ENCODE measurements at regions not wholly inside any gene's neighbourhood (a gene's known extent, or its start where the extent isn't known, plus 50 kb on each side); places are given as distances from the start of the nearest gene placed in this dataset.

- no peak for DNase-seq
Measured at GRCh38 chr20:12305188-12305950, 387.7 kb downstream of the BTBD3 start.

- DNase-seq, result no peak
Measured at GRCh38 chr20:12306107-12306506, 388.4 kb downstream of the BTBD3 start.

- no peak for DNase-seq
Measured at GRCh38 chr20:12311094-12311865, 393.6 kb downstream of the BTBD3 start.

DNA sequence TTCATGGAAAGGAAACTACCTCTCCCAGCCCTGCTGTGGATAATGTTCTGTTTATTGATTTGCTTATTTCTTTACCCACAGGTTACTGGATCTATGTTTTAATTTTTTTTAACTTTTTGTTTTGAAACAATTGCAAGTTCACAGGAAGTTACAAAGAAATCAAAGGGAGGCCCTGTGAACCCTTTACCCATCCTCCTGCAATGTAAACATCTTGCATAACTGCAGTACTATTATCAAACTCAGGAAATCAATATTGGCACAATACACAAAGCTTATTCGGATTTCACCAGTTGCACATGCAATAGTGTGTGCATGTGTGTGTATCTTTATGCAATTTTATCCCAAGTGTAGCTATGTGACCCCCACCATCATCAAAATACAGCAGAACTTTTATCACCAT is 398.0 kb downstream of the BTBD3 start:
- DNase-seq, result no peak

- DNase-seq, result no peak
Measured at GRCh38 chr20:12316794-12317193, 399.1 kb downstream of the BTBD3 start.

- no peak for DNase-seq
Measured at GRCh38 chr20:12317433-12317832, 399.7 kb downstream of the BTBD3 start.

GRCh38 chr20:12318043-12318442 is 400.4 kb downstream of the BTBD3 start:
- DNase-seq, result no peak

GRCh38 chr20:12321736-12322135 is 404.0 kb downstream of the BTBD3 start:
- no peak for DNase-seq

DNA sequence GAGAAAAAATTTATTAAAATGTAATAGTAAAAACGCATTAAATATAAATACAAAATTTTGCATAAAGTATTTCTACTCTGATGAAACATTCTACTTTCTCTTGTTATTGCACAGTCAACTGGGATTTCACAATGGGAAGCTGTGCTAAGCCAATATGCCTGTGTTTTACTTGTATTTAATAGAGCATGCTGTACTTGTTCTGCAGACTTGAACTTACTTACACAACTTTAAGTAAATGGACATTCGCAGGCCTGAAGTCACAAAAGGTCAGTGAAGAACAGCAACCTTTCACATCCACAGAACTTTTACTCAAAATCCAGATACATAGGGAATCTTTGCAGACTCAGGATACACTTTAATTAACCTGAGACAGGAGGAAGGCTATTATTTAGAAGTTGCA is 409.5 kb downstream of the BTBD3 start:
- no peak for DNase-seq

GRCh38 chr20:12331236-12331635 is 413.5 kb downstream of the BTBD3 start:
- no peak for DNase-seq

DNA sequence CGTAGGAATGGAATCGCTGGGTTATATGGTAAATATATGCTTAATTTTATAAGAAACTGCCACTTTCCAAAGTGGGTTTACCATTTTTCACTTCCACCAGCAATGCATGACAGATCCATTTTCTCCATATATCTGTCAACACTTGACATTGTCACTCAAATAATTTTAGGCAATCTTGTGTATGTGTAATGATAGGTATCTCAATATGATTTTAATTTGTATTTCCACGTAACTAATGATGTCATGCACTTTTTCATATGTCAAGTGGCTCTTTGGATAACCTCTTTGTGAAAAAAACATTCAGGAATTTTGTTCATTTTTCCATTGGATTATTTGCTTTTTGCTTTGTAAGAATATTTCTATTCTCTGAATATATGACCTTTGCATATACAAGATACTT is 419.9 kb downstream of the BTBD3 start:
- no peak for DNase-seq

DNA sequence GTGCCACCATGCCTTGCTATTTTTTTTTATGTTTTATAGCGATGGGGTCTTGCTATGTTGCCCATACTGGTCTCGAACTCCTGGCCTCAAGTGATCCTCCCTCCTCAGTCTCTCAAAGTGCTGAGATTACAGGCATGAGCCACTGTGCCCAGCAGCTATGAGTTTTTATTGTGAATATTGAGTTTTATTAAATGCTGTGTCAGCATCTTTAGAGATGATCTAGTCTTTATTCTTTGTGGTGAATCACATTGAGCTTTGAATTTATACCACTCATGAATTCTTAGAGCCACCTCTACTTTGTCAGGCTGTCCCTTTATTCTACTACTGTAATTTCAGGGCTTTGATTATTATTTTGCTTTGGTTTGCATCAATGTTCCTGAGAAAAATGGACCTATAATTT is 428.3 kb downstream of the BTBD3 start:
- DNase-seq, result no peak

DNA sequence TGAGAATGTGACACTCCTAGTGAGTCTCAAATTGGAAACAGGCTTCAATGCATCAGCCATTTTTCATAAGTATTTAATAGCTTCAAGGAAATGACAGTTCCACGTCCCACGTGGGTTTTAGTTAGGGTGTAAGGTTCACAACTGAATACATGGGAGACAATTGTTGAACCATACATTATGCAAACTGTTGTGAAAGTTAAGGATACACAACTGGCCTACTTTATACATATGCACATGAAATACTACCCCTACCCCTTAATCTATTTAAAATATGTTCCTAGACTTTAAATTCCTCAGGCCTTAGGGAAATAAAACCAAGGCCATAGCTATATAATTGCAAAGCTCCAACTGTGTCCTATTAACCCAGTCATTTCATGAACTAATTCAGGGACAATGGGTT is 436.1 kb downstream of the BTBD3 start:
- no peak for DNase-seq

- no peak for DNase-seq
Measured at GRCh38 chr20:12354725-12355124, 437.0 kb downstream of the BTBD3 start.

DNA sequence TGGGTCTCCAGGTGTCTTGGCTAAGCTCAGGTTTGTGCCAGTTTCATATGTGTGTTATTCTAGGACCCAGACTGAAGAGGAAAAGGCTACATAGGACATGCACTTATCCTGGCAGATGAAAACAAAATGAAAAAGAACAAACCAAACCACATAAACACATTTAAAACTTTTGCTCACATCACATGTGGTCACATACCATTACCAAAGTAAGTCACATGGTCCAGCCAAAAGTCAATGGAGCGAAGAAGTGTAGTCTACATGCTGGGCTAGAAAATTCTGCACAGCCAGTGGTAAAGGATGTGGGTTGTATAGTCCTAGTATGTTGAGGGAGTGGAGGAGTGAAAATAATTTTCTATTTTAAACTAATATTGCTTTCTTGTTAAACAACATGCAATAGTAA is 437.5 kb downstream of the BTBD3 start:
- no peak for DNase-seq

GRCh38 chr20:12358006-12358654 is 440.4 kb downstream of the BTBD3 start:
- no peak for DNase-seq

DNA sequence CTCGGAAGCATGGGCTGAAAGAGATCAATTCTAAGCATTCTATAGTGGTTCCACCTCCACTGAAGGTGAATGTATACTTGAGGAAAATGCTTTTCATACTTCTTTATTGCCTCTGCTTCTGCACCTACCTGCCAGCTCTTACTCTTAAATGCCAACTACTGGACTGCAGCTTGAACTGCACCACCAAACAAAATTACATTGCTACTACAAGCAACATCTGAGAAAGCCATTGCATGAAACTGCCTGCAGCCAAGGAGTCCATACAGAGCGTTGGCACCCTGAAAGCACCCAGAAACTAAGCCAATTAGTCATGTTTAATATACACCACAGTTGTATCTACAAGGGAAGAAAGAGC is 440.9 kb downstream of the BTBD3 start:
- DNase-seq, result no peak

- no peak for DNase-seq
Measured at GRCh38 chr20:12371990-12372389, 454.3 kb downstream of the BTBD3 start.

- DNase-seq, result no peak
Measured at GRCh38 chr20:12372557-12372956, 454.9 kb downstream of the BTBD3 start.

GRCh38 chr20:12375967-12376366 is 458.3 kb downstream of the BTBD3 start:
- no peak for DNase-seq

GRCh38 chr20:12383821-12384220 is 466.1 kb downstream of the BTBD3 start:
- DNase-seq, result no peak

GRCh38 chr20:12386821-12387220 is 469.1 kb downstream of the BTBD3 start:
- DNase-seq, result no peak

DNA sequence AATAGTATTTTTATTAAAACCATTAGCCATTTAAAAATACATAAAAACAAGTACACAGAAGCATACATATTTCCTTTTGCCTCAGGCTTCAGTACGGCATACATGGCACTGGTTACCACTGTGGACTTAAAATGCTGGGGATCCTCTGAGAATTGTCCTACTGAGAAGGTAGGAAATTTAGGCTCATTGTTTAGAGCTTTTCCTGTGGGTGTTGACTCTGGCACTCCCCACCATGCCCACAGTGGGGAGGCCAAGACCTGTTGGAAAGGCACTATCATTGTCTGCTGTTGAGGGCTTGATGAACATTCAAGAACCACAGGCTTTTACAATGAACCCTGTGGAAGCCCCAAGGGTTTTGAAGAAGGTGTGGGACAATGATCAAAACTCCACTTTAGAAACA is 473.4 kb downstream of the BTBD3 start:
- DNase-seq, result no peak

DNA sequence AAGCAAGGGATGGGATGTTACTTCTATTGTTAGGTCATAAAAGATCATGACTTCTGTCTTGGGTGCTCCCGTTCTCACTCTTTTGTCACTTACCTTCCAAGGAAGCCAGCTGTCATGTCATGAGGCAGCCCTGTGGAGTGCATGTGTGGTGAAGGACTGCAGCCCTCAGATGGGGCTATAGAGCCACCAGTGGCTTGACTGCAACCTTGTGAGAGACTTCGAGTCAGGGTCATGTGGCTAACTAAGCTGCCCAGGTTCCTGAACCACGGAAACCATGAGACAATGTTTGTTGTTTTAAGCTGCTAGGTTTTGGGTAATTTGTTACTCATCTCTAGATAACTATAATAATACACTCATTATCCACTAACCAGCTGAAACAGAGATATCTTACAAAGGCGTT is 477.1 kb downstream of the BTBD3 start:
- DNase-seq, result no peak

Measured in activated CD4-positive, alpha-beta T cell treated with anti-CD3 and anti-CD28 coated beads for 48 hours (primary cell).